ENCODE measurements at regions not wholly inside any gene's neighbourhood (a gene's known extent, or its start where the extent isn't known, plus 50 kb on each side); places are given as distances from the start of the nearest gene placed in this dataset.
"Not testable (repeated sequence)": the region's sequence is repeated elsewhere in the genome, so short reads cannot be mapped to it uniquely, and the experiment has no call there.

GRCh38 chr17:71760062-71760720 lies 360.6 kb upstream of the SOX9 start:
- no peaks in the 10 kb centered on the region for H3K4me1 ChIP-seq (ENCODE audit: insufficient read depth)
- no peaks in the 10 kb centered on the region for H3K36me3 ChIP-seq (ENCODE audit: insufficient read depth)
- no peak overlapping the region for H3K4me3 ChIP-seq (ENCODE audit: low read depth, low read length)
- no peak for DNase-seq (ENCODE audit: extremely low spot score)
- H3K27ac ChIP-seq (ENCODE audit: low read depth) = no peak overlapping the region
- 54% methylated on average over 6 of the region's 6 CpGs for WGBS

- DNase-seq (ENCODE audit: extremely low spot score) = no peak
Observed at GRCh38 chr17:71762526-71762925, 358.3 kb upstream of the SOX9 start.

GRCh38 chr17:71764505-71764904 lies 356.3 kb upstream of the SOX9 start:
- H3K4me1 ChIP-seq (ENCODE audit: insufficient read depth) = no peaks in the 10 kb centered on the region
- WGBS = 47% methylated on average over 3 of the region's 3 CpGs
- no peak overlapping the region for H3K27ac ChIP-seq (ENCODE audit: low read depth)
- DNase-seq (ENCODE audit: extremely low spot score) = no peak
- no peaks in the 10 kb centered on the region for H3K36me3 ChIP-seq (ENCODE audit: insufficient read depth)
- H3K4me3 ChIP-seq (ENCODE audit: low read depth, low read length) = no peak overlapping the region

More at GRCh38 chr17:71762526-71762925, 358.3 kb upstream of the SOX9 start:
- 84% methylated on average over 3 of the region's 3 CpGs for WGBS
- no peaks in the 10 kb centered on the region for H3K4me1 ChIP-seq (ENCODE audit: insufficient read depth)
- no peak overlapping the region for H3K4me3 ChIP-seq (ENCODE audit: low read depth, low read length)
- H3K36me3 ChIP-seq (ENCODE audit: insufficient read depth) = no peaks in the 10 kb centered on the region
- no peak overlapping the region for H3K27ac ChIP-seq (ENCODE audit: low read depth)

- Histone ChIP-seq H3K36me3 (ENCODE audit: insufficient read depth) (no peaks in the 10 kb centered on the region), H3K4me3 (ENCODE audit: low read depth, low read length) (no peak overlapping the region), H3K27ac (ENCODE audit: low read depth) (no peak overlapping the region), H3K4me1 (ENCODE audit: insufficient read depth) (no peaks in the 10 kb centered on the region)
- WGBS = 14% methylated on average over 2 of the region's 2 CpGs
- DNase-seq (ENCODE audit: extremely low spot score) = peak; percentile 10
Observed at GRCh38 chr17:71765437-71765836, 355.4 kb upstream of the SOX9 start.

- 42% methylated on average over 2 of the region's 2 CpGs for WGBS
- H3K4me1 ChIP-seq (ENCODE audit: insufficient read depth) = no peaks in the 10 kb centered on the region
- H3K4me3 ChIP-seq (ENCODE audit: low read depth, low read length) = no peak overlapping the region
- H3K36me3 ChIP-seq (ENCODE audit: insufficient read depth) = no peaks in the 10 kb centered on the region
- no peak overlapping the region for H3K27ac ChIP-seq (ENCODE audit: low read depth)
- DNase-seq (ENCODE audit: extremely low spot score) = no peak
Observed at GRCh38 chr17:71769850-71770249, 351.0 kb upstream of the SOX9 start.

GRCh38 chr17:71777048-71777640 lies 343.7 kb upstream of the SOX9 start:
- Histone ChIP-seq H3K36me3 (ENCODE audit: insufficient read depth) (no peaks in the 10 kb centered on the region), H3K4me3 (ENCODE audit: low read depth, low read length) (no peak overlapping the region), H3K27ac (ENCODE audit: low read depth) (no peak overlapping the region), H3K4me1 (ENCODE audit: insufficient read depth) (no peaks in the 10 kb centered on the region)
- DNase-seq (ENCODE audit: extremely low spot score) = no peak
- WGBS = 70% methylated on average over 6 of the region's 6 CpGs

- no peaks in the 10 kb centered on the region for H3K36me3 ChIP-seq (ENCODE audit: insufficient read depth)
- 82% methylated on average over 3 of the region's 3 CpGs for WGBS
- no peak for DNase-seq (ENCODE audit: extremely low spot score)
- no peak overlapping the region for H3K27ac ChIP-seq (ENCODE audit: low read depth)
- H3K4me3 ChIP-seq (ENCODE audit: low read depth, low read length) = no peak overlapping the region
- H3K4me1 ChIP-seq (ENCODE audit: insufficient read depth) = no peaks in the 10 kb centered on the region
Observed at GRCh38 chr17:71779482-71779881, 341.3 kb upstream of the SOX9 start.

- no peaks in the 10 kb centered on the region for H3K36me3 ChIP-seq (ENCODE audit: insufficient read depth)
- H3K4me1 ChIP-seq (ENCODE audit: insufficient read depth) = no peaks in the 10 kb centered on the region
- no peak overlapping the region for H3K27ac ChIP-seq (ENCODE audit: low read depth)
- DNase-seq (ENCODE audit: extremely low spot score) = no peak
- no peak overlapping the region for H3K4me3 ChIP-seq (ENCODE audit: low read depth, low read length)
Observed at GRCh38 chr17:71780596-71780995, 340.2 kb upstream of the SOX9 start.

- DNase-seq (ENCODE audit: extremely low spot score); H3K4me3 ChIP-seq (ENCODE audit: low read depth, low read length); H3K27ac ChIP-seq (ENCODE audit: low read depth); H3K4me1 ChIP-seq (ENCODE audit: insufficient read depth); H3K36me3 ChIP-seq (ENCODE audit: insufficient read depth): not testable (repeated sequence)
- WGBS = 75% methylated on average over 8 of the region's 8 CpGs
Observed at GRCh38 chr17:71782021-71782420, 338.8 kb upstream of the SOX9 start.

- Histone ChIP-seq H3K36me3 (ENCODE audit: insufficient read depth) (no peaks in the 10 kb centered on the region), H3K27ac (ENCODE audit: low read depth) (no peak overlapping the region), H3K4me1 (ENCODE audit: insufficient read depth) (no peaks in the 10 kb centered on the region), H3K4me3 (ENCODE audit: low read depth, low read length) (no peak overlapping the region)
- DNase-seq (ENCODE audit: extremely low spot score) = no peak
- 65% methylated on average over 4 of the region's 4 CpGs for WGBS
Observed at GRCh38 chr17:71790791-71791190, 330.0 kb upstream of the SOX9 start.

- 68% methylated on average over 4 of the region's 4 CpGs for WGBS
- Histone ChIP-seq H3K36me3 (ENCODE audit: insufficient read depth) (no peaks in the 10 kb centered on the region), H3K27ac (ENCODE audit: low read depth) (no peak overlapping the region), H3K4me3 (ENCODE audit: low read depth, low read length) (no peak overlapping the region), H3K4me1 (ENCODE audit: insufficient read depth) (no peaks in the 10 kb centered on the region)
- DNase-seq (ENCODE audit: extremely low spot score) = no peak
Observed at GRCh38 chr17:71791311-71791710, 329.5 kb upstream of the SOX9 start.

- Histone ChIP-seq H3K4me3 (ENCODE audit: low read depth, low read length) (no peak overlapping the region), H3K4me1 (ENCODE audit: insufficient read depth) (no peaks in the 10 kb centered on the region), H3K27ac (ENCODE audit: low read depth) (no peak overlapping the region), H3K36me3 (ENCODE audit: insufficient read depth) (no peaks in the 10 kb centered on the region)
- no peak for DNase-seq (ENCODE audit: extremely low spot score)
- 74% methylated on average over 7 of the region's 7 CpGs for WGBS
Observed at GRCh38 chr17:71792966-71793365, 327.9 kb upstream of the SOX9 start.

- DNase-seq (ENCODE audit: extremely low spot score) = no peak
- Histone ChIP-seq H3K4me1 (ENCODE audit: insufficient read depth) (no peaks in the 10 kb centered on the region), H3K27ac (ENCODE audit: low read depth) (no peak overlapping the region), H3K4me3 (ENCODE audit: low read depth, low read length) (no peak overlapping the region), H3K36me3 (ENCODE audit: insufficient read depth) (no peaks in the 10 kb centered on the region)
- WGBS = 81% methylated on average over 2 of the region's 2 CpGs
Observed at GRCh38 chr17:71793518-71793917, 327.3 kb upstream of the SOX9 start.

GRCh38 chr17:71798701-71799100 lies 322.1 kb upstream of the SOX9 start:
- H3K27ac ChIP-seq (ENCODE audit: low read depth) = no peak overlapping the region
- no peaks in the 10 kb centered on the region for H3K4me1 ChIP-seq (ENCODE audit: insufficient read depth)
- no peak for DNase-seq (ENCODE audit: extremely low spot score)
- H3K36me3 ChIP-seq (ENCODE audit: insufficient read depth) = no peaks in the 10 kb centered on the region
- 81% methylated on average over 2 of the region's 2 CpGs for WGBS
- no peak overlapping the region for H3K4me3 ChIP-seq (ENCODE audit: low read depth, low read length)

All from urinary bladder (tissue), 3 donors.